Femur (tissue), 1 donor: ENCODE measurements at regions not wholly inside any gene's neighbourhood (a gene's known extent, or its start where the extent isn't known, plus 50 kb on each side); places are given as distances from the start of the nearest gene placed in this dataset.

Experiments used
- DNase-seq: peaks from one replicate; pipeline ENCODE4 v3.0.0-alpha.2; 2017

DNA sequence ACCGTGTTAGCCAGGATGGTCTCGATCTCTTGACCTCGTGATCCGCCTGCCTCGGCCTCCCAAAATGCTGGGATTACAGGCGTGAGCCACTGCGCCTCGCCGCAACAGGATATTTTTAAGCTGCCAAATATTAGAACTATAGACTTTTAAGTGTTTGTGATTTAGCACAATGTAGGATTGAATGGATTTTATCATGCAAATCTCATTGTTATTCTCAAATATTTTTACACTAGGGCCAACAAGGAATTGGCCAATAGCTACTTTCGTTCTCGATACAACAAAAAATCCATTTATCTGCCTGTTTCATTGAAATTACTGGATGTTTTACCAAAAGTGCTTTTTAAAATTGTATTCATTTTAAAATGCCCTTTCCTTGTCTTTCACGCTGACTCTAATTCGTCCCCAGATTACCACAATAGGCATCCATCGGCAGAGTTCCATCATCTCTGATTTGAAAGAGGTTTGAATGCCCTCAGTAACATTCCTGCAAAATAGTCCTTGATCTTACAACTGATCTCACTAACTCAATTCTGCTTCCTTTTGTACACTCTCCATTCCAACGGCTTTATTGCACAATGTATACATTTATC, 99.6 kb upstream of the ROBO2 start:
- DNase-seq, result no peak

- DNase-seq, result no peak
These were observed 98.5 kb upstream of the ROBO2 start for GRCh38 chr3:76941376-76941775.

DNA sequence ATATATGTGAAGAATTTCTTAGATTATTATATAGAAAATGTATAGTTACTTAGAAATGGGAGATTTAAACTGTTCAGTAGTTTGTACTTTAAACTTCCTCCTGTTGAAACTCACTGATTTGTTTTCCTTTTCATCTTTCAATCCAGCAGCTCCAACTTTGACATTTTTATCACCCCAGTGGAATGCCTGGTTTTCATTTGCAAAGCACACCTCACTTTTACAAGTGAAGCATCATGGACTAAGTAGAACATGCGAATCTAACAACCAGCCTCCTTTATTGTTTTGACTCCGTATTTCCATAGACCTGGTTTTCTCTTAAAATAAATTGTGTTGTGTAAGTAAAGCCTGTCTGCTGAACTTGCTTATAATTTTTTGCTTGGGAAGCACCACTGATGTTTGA, 97.8 kb upstream of the ROBO2 start:
- DNase-seq, result no peak

DNA sequence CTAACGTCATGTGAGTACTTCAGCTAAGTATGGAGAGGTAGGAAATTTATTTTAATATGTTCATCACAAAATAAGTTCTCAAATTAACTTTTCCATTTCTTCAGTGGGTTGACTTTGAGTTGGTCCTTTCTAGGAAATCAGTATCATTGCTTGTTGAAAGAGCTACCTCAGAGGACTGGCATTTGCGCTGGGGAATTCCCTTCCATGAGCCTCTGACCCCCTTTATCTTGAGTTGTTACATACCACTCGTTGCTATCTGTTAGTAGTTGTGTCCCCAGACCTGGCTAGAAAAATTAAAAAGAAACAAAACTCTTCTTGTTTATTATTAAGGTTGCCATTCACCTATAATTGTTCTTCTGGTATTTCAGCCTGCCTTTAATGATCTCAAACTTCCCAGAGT, 96.8 kb upstream of the ROBO2 start:
- no peak for DNase-seq

- no peak for DNase-seq
These were observed 96.2 kb upstream of the ROBO2 start for GRCh38 chr3:76943671-76944070.

- DNase-seq, result no peak
These were observed 90.9 kb upstream of the ROBO2 start for GRCh38 chr3:76949033-76949432.

DNA sequence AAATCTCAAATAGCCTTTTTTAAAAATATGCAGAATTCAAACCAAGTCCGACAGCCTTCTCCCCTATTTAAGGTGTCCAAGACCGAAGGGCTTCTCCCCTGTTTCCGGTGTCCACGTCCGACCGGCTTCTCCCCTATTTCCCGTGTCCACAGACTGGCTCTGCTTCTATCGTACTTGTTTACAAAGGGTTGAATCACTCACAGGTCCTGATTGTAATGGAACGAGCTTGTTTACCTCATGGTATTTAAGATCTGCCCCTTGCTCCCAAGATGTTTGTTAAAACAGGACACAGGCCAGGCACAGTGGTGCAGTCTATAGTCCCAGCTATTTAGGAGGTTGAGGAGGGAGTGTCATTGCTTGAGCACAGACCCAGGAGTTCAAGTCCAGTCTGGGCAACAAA, 90.4 kb upstream of the ROBO2 start:
- DNase-seq, result no peak

DNA sequence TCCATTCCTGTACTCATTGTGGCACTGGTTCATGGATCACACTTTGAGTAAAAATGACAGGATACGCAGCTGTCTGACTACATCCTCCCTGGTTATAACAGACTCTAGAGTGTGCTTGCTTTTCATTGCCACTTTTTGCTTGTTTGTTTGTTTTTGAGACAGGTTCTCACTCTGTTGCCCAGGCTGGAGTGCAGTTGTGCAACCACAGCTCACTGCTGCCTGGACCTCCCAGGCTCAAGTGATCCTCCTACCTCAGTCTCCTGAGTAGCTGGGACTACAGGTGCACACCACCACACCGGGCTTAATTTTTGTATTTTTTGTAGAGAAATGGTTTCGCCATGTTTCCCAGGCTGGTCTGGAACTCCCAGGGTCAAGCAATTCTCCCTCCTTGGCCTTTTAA, 89.3 kb upstream of the ROBO2 start:
- no peak for DNase-seq

GRCh38 chr3:76954412-76954811, 85.5 kb upstream of the ROBO2 start:
- DNase-seq, result no peak

DNA sequence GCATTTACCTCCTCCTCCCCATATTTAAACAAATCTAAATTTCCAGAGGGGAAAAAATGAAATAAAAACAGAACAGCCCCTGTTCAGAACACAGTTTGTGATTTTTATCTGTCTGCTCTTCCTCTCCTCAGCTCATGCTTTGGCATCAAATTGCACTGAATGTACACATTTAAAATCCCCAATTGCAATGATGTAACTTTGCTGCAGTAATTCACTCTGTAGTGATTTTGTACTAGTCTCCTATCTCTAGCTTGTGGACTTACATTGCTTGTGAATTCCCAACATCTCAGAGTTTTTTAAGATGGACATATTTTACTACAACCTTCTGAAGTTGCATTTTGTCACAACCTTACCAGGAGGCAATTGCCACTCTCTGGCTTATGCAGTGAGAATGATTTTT, 81.6 kb upstream of the ROBO2 start:
- DNase-seq, result no peak

GRCh38 chr3:76958861-76959260, 81.0 kb upstream of the ROBO2 start:
- DNase-seq, result no peak

DNA sequence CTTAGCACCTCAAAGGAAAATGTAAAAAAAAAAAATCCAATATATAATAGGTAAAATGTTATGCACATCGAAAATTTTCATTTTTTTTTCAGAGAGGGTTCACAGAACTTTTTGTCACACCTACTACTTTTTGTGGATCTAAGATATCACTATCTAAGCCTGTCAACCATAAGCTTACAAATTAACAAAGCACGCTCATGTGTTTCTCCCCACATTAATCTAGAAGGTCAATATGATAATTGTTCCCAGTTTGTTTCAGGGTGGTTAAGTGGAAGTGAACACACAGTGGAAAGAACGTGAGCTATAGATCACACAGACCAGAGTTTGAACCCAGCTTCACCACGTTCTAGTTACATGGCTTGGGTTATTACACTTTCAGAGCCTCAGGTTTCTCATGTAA, 78.6 kb upstream of the ROBO2 start:
- no peak for DNase-seq

DNA sequence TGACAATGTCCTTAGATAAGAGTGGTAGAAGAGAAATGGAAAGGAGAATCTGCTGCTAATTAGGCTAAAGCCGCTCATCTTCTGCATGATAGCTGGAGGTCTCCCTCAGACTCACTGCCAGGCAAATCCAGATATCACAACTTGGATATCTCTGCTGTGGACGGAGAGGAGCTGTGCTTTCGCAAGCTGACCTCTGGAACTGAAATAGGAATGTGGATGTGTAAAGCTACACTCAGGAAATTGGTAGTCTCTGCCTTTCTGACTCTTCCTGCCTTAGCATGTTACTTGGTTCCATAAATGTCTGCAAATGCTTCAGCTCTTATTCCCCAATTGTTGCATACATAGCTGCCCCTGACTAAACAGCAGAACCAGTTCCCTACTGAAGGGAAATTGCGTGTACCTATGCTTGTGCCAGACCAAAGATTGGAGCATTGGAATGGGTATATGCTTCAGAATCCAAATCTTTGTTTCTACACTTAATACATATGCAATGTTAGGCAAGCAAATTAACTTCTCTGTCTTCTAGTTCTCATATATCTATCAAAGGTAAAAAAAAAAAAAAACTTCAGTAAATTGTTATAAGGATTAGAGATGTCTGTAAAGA, 74.7 kb upstream of the ROBO2 start:
- no peak for DNase-seq

DNA sequence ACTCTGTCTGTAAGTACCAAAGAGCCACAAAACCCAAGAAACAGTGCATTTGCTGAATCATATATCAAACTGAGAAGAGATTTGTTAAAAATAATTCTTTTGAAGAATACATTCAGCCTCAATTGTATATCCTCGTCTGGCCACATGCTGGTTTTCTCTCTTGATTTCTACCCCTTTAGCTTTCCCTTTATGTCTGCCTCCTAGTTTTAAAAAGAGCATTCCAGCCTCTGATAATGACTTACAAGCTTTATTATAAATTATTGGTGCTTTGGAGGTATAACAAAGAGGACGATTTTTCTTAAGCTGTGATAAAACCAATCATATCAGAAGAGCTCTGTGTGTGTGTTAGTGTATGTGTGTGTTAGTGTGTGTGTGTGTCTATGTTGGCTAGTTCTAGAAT, 70.4 kb upstream of the ROBO2 start:
- DNase-seq, result no peak

DNA sequence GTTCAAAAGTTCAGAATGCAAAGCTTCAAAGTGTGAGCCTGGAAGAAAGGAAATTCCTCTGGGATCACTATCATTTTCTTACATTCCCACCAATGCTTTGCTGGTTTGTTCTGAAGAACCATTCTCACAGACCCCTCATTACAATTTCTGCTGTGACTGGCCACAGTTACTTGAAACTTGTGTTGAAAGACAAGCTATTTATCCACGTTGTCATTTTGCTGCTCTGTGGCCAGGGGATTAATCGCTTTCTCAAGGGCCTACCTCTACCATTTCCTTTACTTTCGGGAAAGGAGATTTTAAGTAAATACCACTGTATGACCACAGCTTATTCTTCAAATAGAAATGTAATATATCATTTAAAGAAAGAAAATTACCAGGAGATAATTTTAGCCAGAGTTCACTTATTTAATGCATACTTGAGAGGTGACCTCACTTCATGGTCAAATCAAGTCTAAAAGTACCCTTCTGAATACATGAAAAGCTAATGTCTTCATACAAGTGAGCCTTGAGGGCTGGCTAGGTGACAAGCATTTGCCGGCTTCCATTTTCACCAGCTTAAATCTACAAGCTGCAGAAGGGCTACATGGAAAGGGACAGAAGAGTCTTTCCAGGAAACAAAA, 69.8 kb upstream of the ROBO2 start:
- DNase-seq, result peak; percentile 47

- DNase-seq, result no peak
These were observed 67.1 kb upstream of the ROBO2 start for GRCh38 chr3:76972624-76973296.

GRCh38 chr3:76976996-76977395, 62.9 kb upstream of the ROBO2 start:
- DNase-seq, result no peak

- no peak for DNase-seq
These were observed 54.3 kb upstream of the ROBO2 start for GRCh38 chr3:76985645-76986044.

GRCh38 chr3:76986876-76987474, 52.9 kb upstream of the ROBO2 start:
- DNase-seq, result no peak
